Erythroblast (primary cell): ENCODE measurements at regions not wholly inside any gene's neighbourhood (a gene's known extent, or its start where the extent isn't known, plus 50 kb on each side); places are given as distances from the start of the nearest gene placed in this dataset.

Source experiments
- DNase-seq, 2 experiments: peaks; one replicate each; lab custom pipeline; 2025; lab: John Stamatoyannopoulos, UW
- GATA1 ChIP-seq: IDR thresholded peaks from 2 replicates; pipeline ENCODE4 v1.6.1; 2011; ENCODE audit warnings: low read depth, mild to moderate bottlenecking, control low read depth, low read length, moderate library complexity
- POLR2A ChIP-seq: IDR thresholded peaks from 2 replicates; pipeline ENCODE4 v1.6.1; 2011; ENCODE audit warnings: mild to moderate bottlenecking, low read length

GRCh38 chr6:76451926-76452709 is 379.7 kb upstream of the IMPG1 start:
- TF ChIP-seq GATA1 (no peak), POLR2A (no peak)

GRCh38 chr6:76448109-76448508 is 375.6 kb upstream of the IMPG1 start:
- DNase-seq, result no peak
- TF ChIP-seq GATA1, result no peak
- no peak for TF ChIP-seq POLR2A

More at GRCh38 chr6:76451926-76452709, 379.7 kb upstream of the IMPG1 start:
- no peak for DNase-seq

GRCh38 chr6:76441875-76442274 is 369.4 kb upstream of the IMPG1 start:
- TF ChIP-seq POLR2A (no peak), GATA1 (no peak)
- no peak for DNase-seq

- no peak for DNase-seq
- TF ChIP-seq POLR2A (no peak), GATA1 (no peak)
These were observed 367.3 kb upstream of the IMPG1 start for GRCh38 chr6:76439811-76440210.

- no peak for DNase-seq
- TF ChIP-seq GATA1 (no peak), POLR2A (no peak)
These were observed 366.3 kb upstream of the IMPG1 start for GRCh38 chr6:76438768-76439167.

- no peak for TF ChIP-seq POLR2A
- no peak for TF ChIP-seq GATA1
- no peak for DNase-seq
These were observed 362.7 kb upstream of the IMPG1 start for GRCh38 chr6:76435174-76435573.

- DNase-seq, result no peak
- TF ChIP-seq GATA1, result no peak
- TF ChIP-seq POLR2A, result no peak
These were observed 350.2 kb upstream of the IMPG1 start for GRCh38 chr6:76422511-76423213.

- no peak for DNase-seq
These were observed 347.6 kb upstream of the IMPG1 start for GRCh38 chr6:76420094-76420493.

GRCh38 chr6:76418560-76419223 is 346.2 kb upstream of the IMPG1 start:
- DNase-seq, result no peak
- TF ChIP-seq POLR2A (no peak), GATA1 (no peak)

More at GRCh38 chr6:76420094-76420493, 347.6 kb upstream of the IMPG1 start:
- TF ChIP-seq GATA1, result no peak
- TF ChIP-seq POLR2A, result no peak

- TF ChIP-seq GATA1 (no peak), POLR2A (no peak)
These were observed 344.6 kb upstream of the IMPG1 start for GRCh38 chr6:76416821-76417605.

GRCh38 chr6:76403064-76403463 is 330.6 kb upstream of the IMPG1 start:
- no peak for DNase-seq
- TF ChIP-seq POLR2A (no peak), GATA1 (no peak)

More at GRCh38 chr6:76416821-76417605, 344.6 kb upstream of the IMPG1 start:
- DNase-seq, result no peak

GRCh38 chr6:76397966-76398365 is 325.5 kb upstream of the IMPG1 start:
- no peak for DNase-seq
- TF ChIP-seq GATA1 (no peak), POLR2A (no peak)

GRCh38 chr6:76382201-76382600 is 309.7 kb upstream of the IMPG1 start:
- no peak for TF ChIP-seq GATA1
- TF ChIP-seq POLR2A, result no peak
- no peak for DNase-seq

GRCh38 chr6:76381612-76382011 is 309.1 kb upstream of the IMPG1 start:
- DNase-seq, result no peak
- TF ChIP-seq POLR2A, result no peak
